AG04450 (cell line): ENCODE measurements at regions not wholly inside any gene's neighbourhood (a gene's known extent, or its start where the extent isn't known, plus 50 kb on each side); places are given as distances from the start of the nearest gene placed in this dataset.

ENCODE experiments used
- CTCF ChIA-PET: fragments of 300-600, 350-600 bp; formaldehyde crosslinking; extraction: SDS; loops from one replicate; lab custom pipeline; 2022; ENCODE audit warnings: antibody characterized with exemption, inconsistent platforms; lab: Charles Lee
- POLR2A ChIA-PET: fragments of 350-600 bp; formaldehyde crosslinking; extraction: SDS; loops from one replicate; lab custom pipeline; 2021; ENCODE audit warnings: antibody characterized with exemption, inconsistent platforms; lab: Yijun Ruan, JAX
- DNase-seq: peaks from one replicate; pipeline ENCODE4 v3.0.0-alpha.2; 2011; ENCODE audit warnings: low read depth, low spot score
- H3K27ac ChIP-seq: one replicate; pipeline ENCODE4 v1.5.1; 2012; ENCODE audit warnings: low read depth, low read length, control low read depth
- H3K27me3 ChIP-seq: one replicate; pipeline ENCODE4 v1.6.0; 2012; ENCODE audit warnings: low read length; ENCODE audit not compliant: control insufficient read depth, insufficient read depth
- H3K4me3 ChIP-seq: 2 replicates; pipeline ENCODE4 v1.5.1; 2011; ENCODE audit warnings: mild to moderate bottlenecking, low read depth, low read length, control low read depth
- H3K9me3 ChIP-seq: 2 replicates; pipeline ENCODE4 v1.5.1; 2012; ENCODE audit warnings: low read length; ENCODE audit not compliant: control insufficient read depth, insufficient read depth
- CTCF ChIP-seq: IDR thresholded peaks from 2 replicates; pipeline ENCODE4 v1.5.1; 2011; ENCODE audit warnings: low read depth, low read length, control low read depth, inconsistent platforms

GRCh38 chrY:8202837-8203236, 1134.4 kb upstream of the TSPY4 start:
- POLR2A ChIA-PET = no interaction called here
- no peaks in the 10 kb centered on the region for H3K27me3 ChIP-seq
- H3K27ac ChIP-seq = no peak overlapping the region
- CTCF ChIA-PET = no interaction called here
- no peaks in the 10 kb centered on the region for H3K9me3 ChIP-seq
- DNase-seq = no peak
- no peak for TF ChIP-seq CTCF
- H3K4me3 ChIP-seq = no peak overlapping the region

GRCh38 chrY:8241144-8241543, 1096.1 kb upstream of the TSPY4 start:
- Histone ChIP-seq H3K4me3 (no peak overlapping the region), H3K9me3 (no peaks in the 10 kb centered on the region), H3K27me3 (no peaks in the 10 kb centered on the region), H3K27ac (no peak overlapping the region)
- CTCF ChIA-PET = no interaction called here
- TF ChIP-seq CTCF = no peak
- DNase-seq = no peak
- POLR2A ChIA-PET = no interaction called here

- Histone ChIP-seq H3K9me3 (peaks cover 3% of the 10 kb centered on the region; the same call in 1 of the 2 replicates), H3K27me3 (no peaks in the 10 kb centered on the region), H3K4me3 (no peak overlapping the region), H3K27ac (no peak overlapping the region)
- TF ChIP-seq CTCF = no peak
- DNase-seq = no peak
- ChIA-PET CTCF (no interaction called here), POLR2A (no interaction called here)
Observed at GRCh38 chrY:8273807-8274206, 1063.5 kb upstream of the TSPY4 start.

GRCh38 chrY:8305021-8305420, 1032.2 kb upstream of the TSPY4 start:
- no peak overlapping the region for H3K27ac ChIP-seq
- no peaks in the 10 kb centered on the region; the same call in 1 of the 2 replicates for H3K9me3 ChIP-seq
- POLR2A ChIA-PET = no interaction called here
- CTCF ChIA-PET = no interaction called here
- no peak for TF ChIP-seq CTCF
- no peak for DNase-seq
- no peaks in the 10 kb centered on the region for H3K27me3 ChIP-seq
- no peak overlapping the region for H3K4me3 ChIP-seq

- Histone ChIP-seq H3K4me3 (no peak overlapping the region), H3K27me3 (no peaks in the 10 kb centered on the region), H3K27ac (no peak overlapping the region), H3K9me3 (no peaks in the 10 kb centered on the region)
- ChIA-PET CTCF (no interaction called here), POLR2A (no interaction called here)
- DNase-seq = no peak
- no peak for TF ChIP-seq CTCF
Observed at GRCh38 chrY:8324113-8324512, 1013.2 kb upstream of the TSPY4 start.
